Thyroid gland (tissue), 4 donors: ENCODE measurements at regions not wholly inside any gene's neighbourhood (a gene's known extent, or its start where the extent isn't known, plus 50 kb on each side); places are given as distances from the start of the nearest gene placed in this dataset.

Experiments used
- DNase-seq, 2 donors: peaks; one replicate each; pipeline ENCODE4 v3.0.0-alpha.2; 2019
- H3K27ac ChIP-seq, 3 donors: fragments of 200-600 bp; sonication (generic); 1 replicate in 2 of 3; 2 replicates in 1 of 3; pipeline ENCODE4 v1.5.1; 2016 to 2019; ENCODE audit warnings: mild to moderate bottlenecking in 1 of 3, moderate library complexity in 1 of 3
- H3K27me3 ChIP-seq: fragments of 200-600 bp; sonication (generic); one replicate; pipeline ENCODE4 v1.5.1; 2019
- H3K36me3 ChIP-seq, 2 donors: fragments of 200-600 bp; sonication (generic); one replicate each; pipeline ENCODE4 v1.5.1; 2016 to 2019
- H3K4me1 ChIP-seq, 2 donors: fragments of 200-600 bp; sonication (generic); one replicate each; pipeline ENCODE4 v1.5.1; 2017 to 2019
- H3K4me3 ChIP-seq, 3 donors: fragments of 200-600 bp; sonication (generic); replicated peaks in 1 of 3; 1 replicate in 2 of 3; 2 replicates in 1 of 3; pipeline ENCODE4 v1.5.1; 2016; ENCODE audit warnings: mild to moderate bottlenecking in 1 of 3
- H3K9me3 ChIP-seq: fragments of 200-600 bp; sonication (generic); one replicate; pipeline ENCODE4 v1.5.1; 2017
- POLR2A ChIP-seq, 2 donors: fragments of 450-650 bp; IDR thresholded peaks; one replicate each; pipeline ENCODE4 v1.6.1; 2017; ENCODE audit warnings: antibody characterized with exemption in 2 of 2, mild to moderate bottlenecking in 2 of 2, moderate library complexity in 1 of 2
- WGBS, 2 donors: methylation state at CpG; one replicate each; pipeline ENCODE4 v1.1.5; 2017; 5-methylcytosine and 5-hydroxymethylcytosine counted together
- intact Hi-C: fragments of 100-400 bp; cut with DNase I; formaldehyde crosslinking; loops from one replicate; pipeline ENCODE4 v1.15.1; 2023
- TF ChIP-seq, protein P1 (sequence below), 6 experiments: fragments of 200-600 bp in 3 of 6; fragments of 450-650 bp in 3 of 6; sonication (generic) in 3 of 6; IDR thresholded peaks; one replicate each; pipeline ENCODE4 v1.5.1; 2016 to 2019; ENCODE audit warnings: antibody characterized with exemption in 6 of 6, mild to moderate bottlenecking in 2 of 6, inconsistent platforms in 1 of 6, moderate library complexity in 1 of 6

- Histone ChIP-seq H3K27me3 (no peaks in the 10 kb centered on the region), H3K4me3 (no peak overlapping the region), H3K27ac (no peak overlapping the region), H3K36me3 (no peaks in the 10 kb centered on the region), H3K9me3 (no peaks in the 10 kb centered on the region), H3K4me1 (no peaks in the 10 kb centered on the region)
- no peak for DNase-seq
- TF ChIP-seq, protein P1, sequence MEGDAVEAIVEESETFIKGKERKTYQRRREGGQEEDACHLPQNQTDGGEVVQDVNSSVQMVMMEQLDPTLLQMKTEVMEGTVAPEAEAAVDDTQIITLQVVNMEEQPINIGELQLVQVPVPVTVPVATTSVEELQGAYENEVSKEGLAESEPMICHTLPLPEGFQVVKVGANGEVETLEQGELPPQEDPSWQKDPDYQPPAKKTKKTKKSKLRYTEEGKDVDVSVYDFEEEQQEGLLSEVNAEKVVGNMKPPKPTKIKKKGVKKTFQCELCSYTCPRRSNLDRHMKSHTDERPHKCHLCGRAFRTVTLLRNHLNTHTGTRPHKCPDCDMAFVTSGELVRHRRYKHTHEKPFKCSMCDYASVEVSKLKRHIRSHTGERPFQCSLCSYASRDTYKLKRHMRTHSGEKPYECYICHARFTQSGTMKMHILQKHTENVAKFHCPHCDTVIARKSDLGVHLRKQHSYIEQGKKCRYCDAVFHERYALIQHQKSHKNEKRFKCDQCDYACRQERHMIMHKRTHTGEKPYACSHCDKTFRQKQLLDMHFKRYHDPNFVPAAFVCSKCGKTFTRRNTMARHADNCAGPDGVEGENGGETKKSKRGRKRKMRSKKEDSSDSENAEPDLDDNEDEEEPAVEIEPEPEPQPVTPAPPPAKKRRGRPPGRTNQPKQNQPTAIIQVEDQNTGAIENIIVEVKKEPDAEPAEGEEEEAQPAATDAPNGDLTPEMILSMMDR (IDR thresholded peaks at IDR 0.05) = no peak
- no peak for TF ChIP-seq POLR2A (IDR thresholded peaks at IDR 0.05)
- 89 to 92% methylated on average over 1 of the region's 1 CpG for WGBS, 2 donors
- intact Hi-C loops = no loop called here
Measured at GRCh38 chr12:60437297-60437696, 841.5 kb downstream of the SLC16A7 start.

- Histone ChIP-seq H3K4me3 (no peak overlapping the region), H3K36me3 (no peaks in the 10 kb centered on the region), H3K9me3 (no peaks in the 10 kb centered on the region), H3K27ac (no peak overlapping the region), H3K27me3 (no peaks in the 10 kb centered on the region), H3K4me1 (no peaks in the 10 kb centered on the region)
- TF ChIP-seq POLR2A (IDR thresholded peaks at IDR 0.05) = no peak
- TF ChIP-seq, protein P1 (IDR thresholded peaks at IDR 0.05) = no peak
- 76 to 89% methylated on average over 4 of the region's 4 CpGs for WGBS, 2 donors
- no peak for DNase-seq
- intact Hi-C loops = no loop called here
Measured at GRCh38 chr12:60441577-60441976, 845.7 kb downstream of the SLC16A7 start.

DNA sequence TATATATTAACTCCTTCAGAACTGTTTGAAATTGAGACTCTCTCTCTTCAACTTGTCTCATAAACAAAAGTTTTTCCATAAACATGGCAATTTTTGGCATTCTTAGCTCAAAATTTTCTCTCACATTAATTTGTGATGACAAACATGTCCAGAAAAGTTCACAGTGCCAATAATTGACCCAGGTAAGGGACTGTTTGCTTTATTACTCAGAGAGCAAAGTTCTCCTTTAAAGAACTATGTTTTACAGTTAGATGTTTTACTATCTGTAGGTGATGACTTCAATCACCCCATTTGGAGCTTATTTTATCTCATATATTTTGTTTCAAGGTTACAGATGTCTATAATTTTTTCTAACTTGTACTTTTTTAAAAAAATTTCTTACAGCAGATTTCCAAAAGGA is 855.6 kb downstream of the SLC16A7 start:
- intact Hi-C loops = no loop called here
- Histone ChIP-seq H3K4me3 (no peak overlapping the region), H3K27me3 (no peaks in the 10 kb centered on the region), H3K4me1 (no peaks in the 10 kb centered on the region), H3K36me3 (no peaks in the 10 kb centered on the region), H3K9me3 (no peaks in the 10 kb centered on the region), H3K27ac (no peak overlapping the region)
- TF ChIP-seq POLR2A (IDR thresholded peaks at IDR 0.05) = no peak
- TF ChIP-seq, protein P1 (IDR thresholded peaks at IDR 0.05) = no peak
- DNase-seq = no peak

- intact Hi-C loops = no loop called here
- H3K4me3 ChIP-seq = no peak overlapping the region
- TF ChIP-seq, protein P1 (IDR thresholded peaks at IDR 0.05) = no peak
- TF ChIP-seq POLR2A (IDR thresholded peaks at IDR 0.05) = no peak
- H3K4me1 ChIP-seq = no peaks in the 10 kb centered on the region
- H3K27ac ChIP-seq = no peak overlapping the region
- no peaks in the 10 kb centered on the region for H3K27me3 ChIP-seq
- H3K9me3 ChIP-seq = no peaks in the 10 kb centered on the region
- H3K36me3 ChIP-seq = no peaks in the 10 kb centered on the region
- DNase-seq = no peak
Measured at GRCh38 chr12:60465060-60465459, 869.2 kb downstream of the SLC16A7 start.

GRCh38 chr12:60468546-60468945 is 872.7 kb downstream of the SLC16A7 start:
- H3K27ac ChIP-seq = no peak overlapping the region
- H3K4me1 ChIP-seq = no peaks in the 10 kb centered on the region
- no peaks in the 10 kb centered on the region for H3K27me3 ChIP-seq
- H3K4me3 ChIP-seq = no peak overlapping the region
- H3K36me3 ChIP-seq = no peaks in the 10 kb centered on the region
- TF ChIP-seq, protein P1 (IDR thresholded peaks at IDR 0.05) = no peak
- no peak for TF ChIP-seq POLR2A (IDR thresholded peaks at IDR 0.05)
- no peaks in the 10 kb centered on the region for H3K9me3 ChIP-seq
- no peak for DNase-seq
- WGBS, 2 donors = 95 to 98% methylated on average over 5 of the region's 5 CpGs
- intact Hi-C loops = no loop called here
